DMS79 treated with DMSO at 0.1 percent for 48 hours (cell line): ENCODE measurements at regions not wholly inside any gene's neighbourhood (a gene's known extent, or its start where the extent isn't known, plus 50 kb on each side); places are given as distances from the start of the nearest gene placed in this dataset.
"Not testable (repeated sequence)": the region's sequence is repeated elsewhere in the genome, so short reads cannot be mapped to it uniquely, and the experiment has no call there.

ENCODE experiments used
- DNase-seq: peaks from one replicate; lab custom pipeline; 2025; lab: John Stamatoyannopoulos, UW

GRCh38 chr10:33602278-33602677 is 267.8 kb upstream of the NRP1 start:
- no peak for DNase-seq

- DNase-seq, result no peak
These were observed 265.9 kb upstream of the NRP1 start for GRCh38 chr10:33600381-33600780.

- DNase-seq, result no peak
These were observed 262.0 kb upstream of the NRP1 start for GRCh38 chr10:33596422-33596821.

- DNase-seq, result no peak
These were observed 260.0 kb upstream of the NRP1 start for GRCh38 chr10:33594475-33594874.

GRCh38 chr10:33588974-33589600 is 254.6 kb upstream of the NRP1 start:
- no peak for DNase-seq

GRCh38 chr10:33584596-33584995 is 250.1 kb upstream of the NRP1 start:
- not testable (repeated sequence) for DNase-seq

GRCh38 chr10:33579996-33580395 is 245.5 kb upstream of the NRP1 start:
- no peak for DNase-seq

- no peak for DNase-seq
These were observed 239.1 kb upstream of the NRP1 start for GRCh38 chr10:33573606-33574005.

GRCh38 chr10:33571616-33572015 is 237.1 kb upstream of the NRP1 start:
- no peak for DNase-seq

GRCh38 chr10:33570495-33570894 is 236.0 kb upstream of the NRP1 start:
- DNase-seq, result no peak

- DNase-seq, result no peak
These were observed 235.2 kb upstream of the NRP1 start for GRCh38 chr10:33569702-33570101.

- DNase-seq, result no peak
These were observed 232.0 kb upstream of the NRP1 start for GRCh38 chr10:33566426-33566825.

GRCh38 chr10:33566001-33566400 is 231.5 kb upstream of the NRP1 start:
- DNase-seq, result no peak

GRCh38 chr10:33565231-33565630 is 230.8 kb upstream of the NRP1 start:
- DNase-seq, result no peak

GRCh38 chr10:33559105-33559504 is 224.6 kb upstream of the NRP1 start:
- DNase-seq, result no peak

GRCh38 chr10:33557313-33557712 is 222.8 kb upstream of the NRP1 start:
- DNase-seq, result no peak

GRCh38 chr10:33556620-33557019 is 222.2 kb upstream of the NRP1 start:
- peak; percentile 73 for DNase-seq

- no peak for DNase-seq
These were observed 221.6 kb upstream of the NRP1 start for GRCh38 chr10:33556103-33556502.

- peak; percentile 23 for DNase-seq
These were observed 219.5 kb upstream of the NRP1 start for GRCh38 chr10:33553748-33554571.

- DNase-seq, result no peak
These were observed 217.8 kb upstream of the NRP1 start for GRCh38 chr10:33552290-33552689.

- DNase-seq, result no peak
These were observed 216.3 kb upstream of the NRP1 start for GRCh38 chr10:33550811-33551210.

- DNase-seq, result no peak
These were observed 213.5 kb upstream of the NRP1 start for GRCh38 chr10:33547976-33548375.

GRCh38 chr10:33546031-33546430 is 211.6 kb upstream of the NRP1 start:
- DNase-seq, result no peak
